H1 (cell line): ENCODE measurements at regions not wholly inside any gene's neighbourhood (a gene's known extent, or its start where the extent isn't known, plus 50 kb on each side); places are given as distances from the start of the nearest gene placed in this dataset.

ENCODE experiments used
- CHD7 ChIP-seq: fragments of 300-600 bp; sonication (generic); IDR thresholded peaks from 2 replicates; pipeline ENCODE4 v1.7.1; 2012; ENCODE audit warnings: low read length, moderate library complexity, mild to moderate bottlenecking, inconsistent platforms; ENCODE audit not compliant: insufficient replicate concordance
- CREB1 ChIP-seq: IDR thresholded peaks from 2 replicates; pipeline ENCODE4 v1.6.1; 2012; ENCODE audit warnings: inconsistent platforms
- SRF ChIP-seq: IDR thresholded peaks from 2 replicates; pipeline ENCODE4 v1.6.1; 2011; ENCODE audit warnings: mild to moderate bottlenecking, low read depth, low read length, moderate library complexity
- TAF1 ChIP-seq: IDR thresholded peaks from 2 replicates; pipeline ENCODE4 v1.6.1; 2011; ENCODE audit warnings: mild to moderate bottlenecking, low read depth, low read length
- TCF12 ChIP-seq: IDR thresholded peaks from 2 replicates; pipeline ENCODE4 v1.6.1; 2011; ENCODE audit warnings: low read depth, mild to moderate bottlenecking, low read length

- TF ChIP-seq CHD7, result no peak
- no peak for TF ChIP-seq SRF
- no peak for TF ChIP-seq TAF1
- no peak for TF ChIP-seq TCF12
- TF ChIP-seq CREB1, result no peak
- TF ChIP-seq, all 59 proteins: peak for 0
Measured at GRCh38 chr13:108478179-108478578, 151.2 kb upstream of the MYO16 start (continued).
